Gastroesophageal sphincter (tissue), 4 donors: ENCODE measurements at regions not wholly inside any gene's neighbourhood (a gene's known extent, or its start where the extent isn't known, plus 50 kb on each side); places are given as distances from the start of the nearest gene placed in this dataset.
"Not testable (repeated sequence)": the region's sequence is repeated elsewhere in the genome, so short reads cannot be mapped to it uniquely, and the experiment has no call there.

Experiments used
- ATAC-seq: fragments of 150-250 bp; one replicate; pipeline ENCODE4 v1.9.1; 2016; ENCODE audit warnings: mild to moderate bottlenecking, moderate library complexity
- H3K27ac ChIP-seq, 4 donors: fragments of 200-600 bp; sonication (generic) in 3 of 4; 1 replicate in 3 of 4; 2 replicates in 1 of 4; pipeline ENCODE4 v1.5.1; 2016 to 2019
- H3K27me3 ChIP-seq: fragments of 200-600 bp; sonication (generic); one replicate; pipeline ENCODE4 v1.5.1; 2019
- H3K36me3 ChIP-seq, 2 donors: fragments of 200-600 bp; sonication (generic); one replicate each; pipeline ENCODE4 v1.5.1; 2019; ENCODE audit warnings: control low read depth in 1 of 2
- H3K4me1 ChIP-seq, 3 donors: fragments of 200-600 bp; sonication (generic); 1 replicate in 2 of 3; 2 replicates in 1 of 3; pipeline ENCODE4 v1.5.1; 2016 to 2019; ENCODE audit warnings: control low read depth in 2 of 3
- H3K4me3 ChIP-seq, 2 donors: fragments of 200-600 bp; sonication (generic); one replicate each; pipeline ENCODE4 v1.5.1; 2019; ENCODE audit warnings: mild to moderate bottlenecking in 1 of 2, moderate library complexity in 1 of 2
- H3K9me3 ChIP-seq, 3 donors: fragments of 200-600 bp; sonication (generic); one replicate each; pipeline ENCODE4 v1.5.1; 2017 to 2019; ENCODE audit warnings: control low read depth in 2 of 3
- EP300 ChIP-seq: sonication (generic); formaldehyde crosslinking; IDR thresholded peaks from one replicate; pipeline ENCODE4 v1.6.1; 2017; ENCODE audit warnings: antibody characterized with exemption, mild to moderate bottlenecking
- POLR2A ChIP-seq, 2 donors: fragments of 450-650 bp; IDR thresholded peaks; one replicate each; pipeline ENCODE4 v1.6.1; 2017; ENCODE audit warnings: antibody characterized with exemption in 2 of 2, mild to moderate bottlenecking in 2 of 2, moderate library complexity in 1 of 2
- POLR2AphosphoS5 ChIP-seq: sonication (generic); formaldehyde crosslinking; IDR thresholded peaks from one replicate; pipeline ENCODE4 v1.6.1; 2017; ENCODE audit warnings: antibody characterized with exemption
- WGBS, 2 donors: methylation state at CpG; one replicate each; pipeline ENCODE4 v1.1.5; 2018; ENCODE audit warnings: low coverage in 1 of 2; 5-methylcytosine and 5-hydroxymethylcytosine counted together
- TF ChIP-seq, protein P1 (sequence below), 4 experiments: fragments of 200-600 bp in 2 of 4; fragments of 450-650 bp in 2 of 4; sonication (generic) in 1 of 4; IDR thresholded peaks; one replicate each; pipeline ENCODE4 v1.5.1; 2017 to 2019; ENCODE audit warnings: antibody characterized with exemption in 4 of 4, mild to moderate bottlenecking in 2 of 4, moderate library complexity in 2 of 4

GRCh38 chrX:77088233-77088632, 359.0 kb upstream of the FGF16 start:
- H3K27ac ChIP-seq: peak overlapping the region in 1 of 4 donors; percentile 54
- no peaks in the 10 kb centered on the region for H3K9me3 ChIP-seq
- ATAC-seq: no peak
- WGBS, 2 donors: 0 to 17% methylated on average over 1 of the region's 1 CpG
- H3K4me3 ChIP-seq: no peak overlapping the region
- H3K27me3 ChIP-seq: no peaks in the 10 kb centered on the region
- TF ChIP-seq EP300 (no peak), POLR2A (IDR thresholded peaks at IDR 0.05) (no peak), POLR2AphosphoS5 (no peak)
- TF ChIP-seq, protein P1, sequence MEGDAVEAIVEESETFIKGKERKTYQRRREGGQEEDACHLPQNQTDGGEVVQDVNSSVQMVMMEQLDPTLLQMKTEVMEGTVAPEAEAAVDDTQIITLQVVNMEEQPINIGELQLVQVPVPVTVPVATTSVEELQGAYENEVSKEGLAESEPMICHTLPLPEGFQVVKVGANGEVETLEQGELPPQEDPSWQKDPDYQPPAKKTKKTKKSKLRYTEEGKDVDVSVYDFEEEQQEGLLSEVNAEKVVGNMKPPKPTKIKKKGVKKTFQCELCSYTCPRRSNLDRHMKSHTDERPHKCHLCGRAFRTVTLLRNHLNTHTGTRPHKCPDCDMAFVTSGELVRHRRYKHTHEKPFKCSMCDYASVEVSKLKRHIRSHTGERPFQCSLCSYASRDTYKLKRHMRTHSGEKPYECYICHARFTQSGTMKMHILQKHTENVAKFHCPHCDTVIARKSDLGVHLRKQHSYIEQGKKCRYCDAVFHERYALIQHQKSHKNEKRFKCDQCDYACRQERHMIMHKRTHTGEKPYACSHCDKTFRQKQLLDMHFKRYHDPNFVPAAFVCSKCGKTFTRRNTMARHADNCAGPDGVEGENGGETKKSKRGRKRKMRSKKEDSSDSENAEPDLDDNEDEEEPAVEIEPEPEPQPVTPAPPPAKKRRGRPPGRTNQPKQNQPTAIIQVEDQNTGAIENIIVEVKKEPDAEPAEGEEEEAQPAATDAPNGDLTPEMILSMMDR (IDR thresholded peaks at IDR 0.05): no peak
- peaks cover 0 to 12% (median 0%) of the 10 kb centered on the region in 3 donors for H3K4me1 ChIP-seq
- no peaks in the 10 kb centered on the region for H3K36me3 ChIP-seq

- ATAC-seq: no peak
- WGBS, 2 donors: no CpG with 5 or more reads among the region's 1 CpG
- Histone ChIP-seq H3K4me1 (no peaks in the 10 kb centered on the region), H3K9me3 (no peaks in the 10 kb centered on the region), H3K27ac (no peak overlapping the region), H3K36me3 (no peaks in the 10 kb centered on the region), H3K27me3 (no peaks in the 10 kb centered on the region), H3K4me3 (no peak overlapping the region)
- TF ChIP-seq EP300: no peak
- TF ChIP-seq POLR2AphosphoS5: no peak
- TF ChIP-seq, protein P1 (IDR thresholded peaks at IDR 0.05): no peak
- no peak for TF ChIP-seq POLR2A (IDR thresholded peaks at IDR 0.05)
Observed at GRCh38 chrX:77114501-77114900, 332.7 kb upstream of the FGF16 start.

GRCh38 chrX:77118686-77119085, 328.5 kb upstream of the FGF16 start:
- TF ChIP-seq POLR2AphosphoS5 (no peak), POLR2A (IDR thresholded peaks at IDR 0.05) (no peak), EP300 (no peak)
- TF ChIP-seq, protein P1 (IDR thresholded peaks at IDR 0.05): no peak
- ATAC-seq: no peak

GRCh38 chrX:77119706-77120105, 327.5 kb upstream of the FGF16 start:
- no peak overlapping the region for H3K27ac ChIP-seq
- H3K27me3 ChIP-seq: no peaks in the 10 kb centered on the region
- no peaks in the 10 kb centered on the region for H3K9me3 ChIP-seq
- ATAC-seq: no peak
- no peaks in the 10 kb centered on the region for H3K36me3 ChIP-seq
- no peak overlapping the region for H3K4me3 ChIP-seq
- H3K4me1 ChIP-seq: no peaks in the 10 kb centered on the region
- TF ChIP-seq EP300 (no peak), POLR2AphosphoS5 (no peak), POLR2A (IDR thresholded peaks at IDR 0.05) (no peak)
- TF ChIP-seq, protein P1 (IDR thresholded peaks at IDR 0.05): no peak
- WGBS, 2 donors: no CpG with 5 or more reads among the region's 1 CpG

More at GRCh38 chrX:77118686-77119085, 328.5 kb upstream of the FGF16 start:
- Histone ChIP-seq H3K4me1 (no peaks in the 10 kb centered on the region), H3K27me3 (no peaks in the 10 kb centered on the region), H3K36me3 (no peaks in the 10 kb centered on the region), H3K4me3 (no peak overlapping the region), H3K9me3 (no peaks in the 10 kb centered on the region), H3K27ac (no peak overlapping the region)
- WGBS, 2 donors: 33 to 50% methylated on average over 1 to 2 of the region's 2 CpGs

GRCh38 chrX:77123917-77124316, 323.3 kb upstream of the FGF16 start:
- not testable (repeated sequence) for ATAC-seq, H3K9me3 ChIP-seq, H3K36me3 ChIP-seq, H3K27me3 ChIP-seq, H3K27ac ChIP-seq, H3K4me1 ChIP-seq, H3K4me3 ChIP-seq
- 79 to 100% methylated on average over 2 to 3 of the region's 5 CpGs for WGBS, 2 donors

DNA sequence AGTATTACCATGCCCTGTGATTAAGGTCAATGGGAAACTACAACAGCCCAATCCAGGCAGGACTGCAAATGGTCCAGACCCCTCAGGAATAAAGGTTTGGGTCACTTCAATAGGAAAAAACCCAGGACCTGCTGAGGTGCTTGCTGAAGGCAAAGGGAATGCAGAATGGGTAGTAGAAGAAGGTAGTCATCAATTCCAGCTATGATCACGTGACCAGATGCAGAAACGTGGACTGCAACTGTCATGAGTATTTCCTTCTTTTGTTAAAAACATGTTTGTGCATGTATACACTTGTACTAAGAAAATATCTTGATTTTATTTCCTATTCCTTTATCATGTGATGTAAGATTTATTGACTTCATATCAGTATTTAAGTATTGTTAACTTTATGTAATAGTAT, 319.6 kb upstream of the FGF16 start:
- H3K36me3 ChIP-seq, H3K4me1 ChIP-seq, H3K4me3 ChIP-seq, H3K9me3 ChIP-seq, ATAC-seq, H3K27me3 ChIP-seq, H3K27ac ChIP-seq: not testable (repeated sequence)
- WGBS, 2 donors: 36% methylated on average over 2 of the region's 2 CpGs; no CpG with 5 or more reads in 1 of the 2 donors
